ENCODE measurements at regions not wholly inside any gene's neighbourhood (a gene's known extent, or its start where the extent isn't known, plus 50 kb on each side); places are given as distances from the start of the nearest gene placed in this dataset.
"Not testable (repeated sequence)": the region's sequence is repeated elsewhere in the genome, so short reads cannot be mapped to it uniquely, and the experiment has no call there.

- Mint-ChIP-seq H3K4me3 (ENCODE audit: low read depth) (no peak overlapping the region), H3K36me3 (ENCODE audit: insufficient read depth) (peaks cover 4% of the 10 kb centered on the region), H3K9me3 (ENCODE audit: low read depth) (peaks cover 8% of the 10 kb centered on the region), H3K27ac (no peak overlapping the region), H3K27me3 (no peaks in the 10 kb centered on the region), H3K4me1 (ENCODE audit: low read depth) (peaks cover 5% of the 10 kb centered on the region)
- DNase-seq (ENCODE audit: low spot score, unreplicated experiment), result no peak
- TF ChIP-seq CTCF (IDR thresholded peaks at IDR 0.05; ENCODE audit: unreplicated experiment), result no peak
Observed at GRCh38 chr20:12111431-12112088, 193.9 kb downstream of the BTBD3 start.

GRCh38 chr20:12112089-12112474 lies 194.4 kb downstream of the BTBD3 start:
- Mint-ChIP-seq H3K36me3 (ENCODE audit: insufficient read depth) (peaks cover 3% of the 10 kb centered on the region), H3K27me3 (no peaks in the 10 kb centered on the region), H3K27ac (no peak overlapping the region), H3K4me1 (ENCODE audit: low read depth) (peaks cover 5% of the 10 kb centered on the region), H3K9me3 (ENCODE audit: low read depth) (peaks cover 4% of the 10 kb centered on the region), H3K4me3 (ENCODE audit: low read depth) (no peak overlapping the region)
- TF ChIP-seq CTCF (IDR thresholded peaks at IDR 0.05; ENCODE audit: unreplicated experiment), result no peak
- DNase-seq (ENCODE audit: low spot score, unreplicated experiment), result no peak

GRCh38 chr20:12112665-12113064 lies 195.0 kb downstream of the BTBD3 start:
- Mint-ChIP-seq H3K27ac (no peak overlapping the region), H3K9me3 (ENCODE audit: low read depth) (no peaks in the 10 kb centered on the region), H3K27me3 (no peaks in the 10 kb centered on the region), H3K36me3 (ENCODE audit: insufficient read depth) (no peaks in the 10 kb centered on the region), H3K4me1 (ENCODE audit: low read depth) (peaks cover 5% of the 10 kb centered on the region), H3K4me3 (ENCODE audit: low read depth) (no peak overlapping the region)
- TF ChIP-seq CTCF (IDR thresholded peaks at IDR 0.05; ENCODE audit: unreplicated experiment), result no peak
- no peak for DNase-seq (ENCODE audit: low spot score, unreplicated experiment)

- Mint-ChIP-seq H3K4me3 (ENCODE audit: low read depth) (no peak overlapping the region), H3K4me1 (ENCODE audit: low read depth) (peaks cover 5% of the 10 kb centered on the region), H3K27ac (no peak overlapping the region), H3K9me3 (ENCODE audit: low read depth) (no peaks in the 10 kb centered on the region), H3K27me3 (no peaks in the 10 kb centered on the region), H3K36me3 (ENCODE audit: insufficient read depth) (no peaks in the 10 kb centered on the region)
- no peak for DNase-seq (ENCODE audit: low spot score, unreplicated experiment)
- no peak for TF ChIP-seq CTCF (IDR thresholded peaks at IDR 0.05; ENCODE audit: unreplicated experiment)
Observed at GRCh38 chr20:12113075-12113467, 195.4 kb downstream of the BTBD3 start.

GRCh38 chr20:12113468-12114371 lies 196.0 kb downstream of the BTBD3 start:
- Mint-ChIP-seq H3K27ac (no peak overlapping the region), H3K4me1 (ENCODE audit: low read depth) (peaks cover 5% of the 10 kb centered on the region)

GRCh38 chr20:12129114-12129513 lies 211.4 kb downstream of the BTBD3 start:
- H3K27ac Mint-ChIP-seq; H3K4me3 Mint-ChIP-seq (ENCODE audit: low read depth); H3K27me3 Mint-ChIP-seq; H3K9me3 Mint-ChIP-seq (ENCODE audit: low read depth); DNase-seq (ENCODE audit: low spot score, unreplicated experiment); H3K4me1 Mint-ChIP-seq (ENCODE audit: low read depth); H3K36me3 Mint-ChIP-seq (ENCODE audit: insufficient read depth): not testable (repeated sequence)

More at GRCh38 chr20:12113468-12114371, 196.0 kb downstream of the BTBD3 start:
- Mint-ChIP-seq H3K9me3 (ENCODE audit: low read depth) (no peaks in the 10 kb centered on the region), H3K36me3 (ENCODE audit: insufficient read depth) (no peaks in the 10 kb centered on the region), H3K27me3 (no peaks in the 10 kb centered on the region), H3K4me3 (ENCODE audit: low read depth) (no peak overlapping the region)
- TF ChIP-seq CTCF (IDR thresholded peaks at IDR 0.05; ENCODE audit: unreplicated experiment), result no peak
- DNase-seq (ENCODE audit: low spot score, unreplicated experiment), result no peak

GRCh38 chr20:12129532-12129931 lies 211.8 kb downstream of the BTBD3 start:
- H3K36me3 Mint-ChIP-seq (ENCODE audit: insufficient read depth); H3K27ac Mint-ChIP-seq; H3K9me3 Mint-ChIP-seq (ENCODE audit: low read depth); H3K4me3 Mint-ChIP-seq (ENCODE audit: low read depth); H3K4me1 Mint-ChIP-seq (ENCODE audit: low read depth); DNase-seq (ENCODE audit: low spot score, unreplicated experiment); H3K27me3 Mint-ChIP-seq: not testable (repeated sequence)

Measured in progenitor cell of endocrine pancreas (in vitro differentiated cells).